ENCODE measurements at regions not wholly inside any gene's neighbourhood (a gene's known extent, or its start where the extent isn't known, plus 50 kb on each side); places are given as distances from the start of the nearest gene placed in this dataset.

GRCh38 chr12:24155042-24155441 lies 205.6 kb upstream of the SOX5 start:
- H3K4me3 ChIP-seq, result no peak overlapping the region
- H3K36me3 ChIP-seq, result no peaks in the 10 kb centered on the region
- TF ChIP-seq POLR2A (IDR thresholded peaks at IDR 0.05) (no peak), POLR2AphosphoS5 (IDR thresholded peaks at IDR 0.05) (no peak), CTCF (IDR thresholded peaks at IDR 0.05) (no peak)
- DNase-seq (ENCODE audit: low spot score in 2 of 2), result no peak
- H3K9me3 ChIP-seq, result no peaks in the 10 kb centered on the region
- intact Hi-C loops (cut with DNase I; ENCODE audit: low total_unique reads), result loop anchor here (2.0 kb wide), 1 partner anchor 64 kb away; no protein-coding TSS in a partner anchor
- H3K27ac ChIP-seq, result no peak overlapping the region
- H3K27me3 ChIP-seq, result no peaks in the 10 kb centered on the region
- H3K4me1 ChIP-seq, result no peaks in the 10 kb centered on the region

- Histone ChIP-seq H3K36me3 (no peaks in the 10 kb centered on the region), H3K9me3 (no peaks in the 10 kb centered on the region), H3K27ac (no peak overlapping the region), H3K4me3 (no peak overlapping the region), H3K27me3 (no peaks in the 10 kb centered on the region), H3K4me1 (no peaks in the 10 kb centered on the region)
- TF ChIP-seq CTCF (IDR thresholded peaks at IDR 0.05) (no peak), POLR2A (IDR thresholded peaks at IDR 0.05) (no peak), POLR2AphosphoS5 (IDR thresholded peaks at IDR 0.05) (no peak)
- DNase-seq (ENCODE audit: low spot score in 2 of 2), result no peak
- intact Hi-C loops (cut with DNase I; ENCODE audit: low total_unique reads), result no loop called here
Measured at GRCh38 chr12:24153079-24153478, 203.6 kb upstream of the SOX5 start.

- intact Hi-C loops (cut with DNase I; ENCODE audit: low total_unique reads), result no loop called here
- TF ChIP-seq POLR2AphosphoS5 (IDR thresholded peaks at IDR 0.05) (no peak), CTCF (IDR thresholded peaks at IDR 0.05) (no peak), POLR2A (IDR thresholded peaks at IDR 0.05) (no peak)
- Histone ChIP-seq H3K4me3 (no peak overlapping the region), H3K27ac (no peak overlapping the region), H3K36me3 (no peaks in the 10 kb centered on the region), H3K9me3 (no peaks in the 10 kb centered on the region), H3K27me3 (no peaks in the 10 kb centered on the region), H3K4me1 (no peaks in the 10 kb centered on the region)
- DNase-seq (ENCODE audit: low spot score in 2 of 2), result no peak
Measured at GRCh38 chr12:24152270-24152669, 202.8 kb upstream of the SOX5 start.

- DNase-seq (ENCODE audit: low spot score in 2 of 2), result no peak
- H3K9me3 ChIP-seq, result no peaks in the 10 kb centered on the region
- no peaks in the 10 kb centered on the region for H3K27me3 ChIP-seq
- H3K4me1 ChIP-seq, result no peaks in the 10 kb centered on the region
- no peaks in the 10 kb centered on the region for H3K36me3 ChIP-seq
- TF ChIP-seq POLR2A (IDR thresholded peaks at IDR 0.05) (no peak), CTCF (IDR thresholded peaks at IDR 0.05) (no peak), POLR2AphosphoS5 (IDR thresholded peaks at IDR 0.05) (no peak)
- no peak overlapping the region for H3K4me3 ChIP-seq
- intact Hi-C loops (cut with DNase I; ENCODE audit: low total_unique reads), result no loop called here
- H3K27ac ChIP-seq, result no peak overlapping the region
Measured at GRCh38 chr12:24143928-24144327, 194.5 kb upstream of the SOX5 start.

GRCh38 chr12:24139035-24139434 lies 189.6 kb upstream of the SOX5 start:
- Histone ChIP-seq H3K9me3 (no peaks in the 10 kb centered on the region), H3K4me1 (no peaks in the 10 kb centered on the region), H3K4me3 (no peak overlapping the region), H3K36me3 (no peaks in the 10 kb centered on the region), H3K27ac (no peak overlapping the region), H3K27me3 (no peaks in the 10 kb centered on the region)
- TF ChIP-seq POLR2A (IDR thresholded peaks at IDR 0.05), result no peak
- intact Hi-C loops (cut with DNase I; ENCODE audit: low total_unique reads), result no loop called here
- no peak for DNase-seq (ENCODE audit: low spot score in 2 of 2)

- Histone ChIP-seq H3K27ac (no peak overlapping the region), H3K36me3 (no peaks in the 10 kb centered on the region), H3K4me1 (no peaks in the 10 kb centered on the region), H3K27me3 (no peaks in the 10 kb centered on the region), H3K4me3 (no peak overlapping the region), H3K9me3 (no peaks in the 10 kb centered on the region)
- TF ChIP-seq POLR2AphosphoS5 (IDR thresholded peaks at IDR 0.05) (no peak), CTCF (IDR thresholded peaks at IDR 0.05) (no peak), POLR2A (IDR thresholded peaks at IDR 0.05) (no peak)
- intact Hi-C loops (cut with DNase I; ENCODE audit: low total_unique reads), result no loop called here
- DNase-seq (ENCODE audit: low spot score in 2 of 2), result no peak
Measured at GRCh38 chr12:24138041-24138440, 188.6 kb upstream of the SOX5 start.

All from breast epithelium (tissue), 4 donors.